Type B pancreatic cell (in vitro differentiated cells): ENCODE measurements at regions not wholly inside any gene's neighbourhood (a gene's known extent, or its start where the extent isn't known, plus 50 kb on each side); places are given as distances from the start of the nearest gene placed in this dataset.
A peak's percentile ranks its signal among the peaks of the same experiment; 100 is the strongest.

Experiments
- DNase-seq: peaks from one replicate; pipeline ENCODE4 v3.0.0; 2021; ENCODE audit warnings: mixed read lengths; ENCODE audit not compliant: unreplicated experiment; ENCODE audit errors: extremely low spot score
- H3K27ac Mint-ChIP-seq: 2 replicates; pipeline ENCODE4 v1.8.0; 2021; ENCODE audit warnings: mild to moderate bottlenecking, mixed read lengths
- H3K27me3 Mint-ChIP-seq: 2 replicates; pipeline ENCODE4 v1.8.0; 2021; ENCODE audit warnings: mixed read lengths
- H3K36me3 Mint-ChIP-seq: 2 replicates; pipeline ENCODE4 v1.8.0; 2021; ENCODE audit warnings: mixed read lengths
- H3K4me1 Mint-ChIP-seq: one replicate; pipeline ENCODE4 v1.8.0; 2021; ENCODE audit warnings: mixed read lengths; ENCODE audit not compliant: unreplicated experiment
- H3K4me3 Mint-ChIP-seq: 2 replicates; pipeline ENCODE4 v1.8.0; 2021; ENCODE audit warnings: mild to moderate bottlenecking, mixed read lengths
- H3K9me3 Mint-ChIP-seq: 2 replicates; pipeline ENCODE4 v1.8.0; 2021; ENCODE audit warnings: mixed read lengths
- CTCF ChIP-seq: fragments of 200-600 bp; sonication (generic); conservative IDR thresholded peaks from 2 replicates; pipeline ENCODE4 v1.5.0; 2021; ENCODE audit warnings: antibody characterized with exemption, mild to moderate bottlenecking

DNA sequence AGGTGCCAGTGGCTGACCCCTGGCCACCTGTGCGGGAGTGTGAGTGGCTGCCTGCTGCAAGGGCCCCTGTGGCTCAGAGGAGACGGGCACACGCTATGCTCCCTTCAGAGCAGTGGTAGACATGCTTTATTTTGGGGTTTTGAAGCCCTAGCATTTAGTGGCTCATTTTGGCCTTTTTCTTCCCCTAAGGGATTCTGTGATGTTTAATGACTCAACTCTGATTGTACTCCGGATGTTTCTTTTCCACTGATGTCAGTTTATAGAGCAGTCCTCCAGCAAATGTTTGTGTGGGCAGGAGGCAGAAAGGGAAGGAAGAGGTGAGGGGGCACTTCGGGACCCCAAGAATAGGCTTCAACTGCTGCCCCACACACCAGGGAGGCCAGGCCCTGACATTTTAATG lies 288.9 kb upstream of the C2CD4B start:
- no peak for TF ChIP-seq CTCF
- H3K27ac Mint-ChIP-seq, result no peak overlapping the region
- H3K9me3 Mint-ChIP-seq, result no peaks in the 10 kb centered on the region
- DNase-seq, result no peak
- peaks cover 3% of the 10 kb centered on the region for H3K27me3 Mint-ChIP-seq
- peaks cover 3% of the 10 kb centered on the region for H3K36me3 Mint-ChIP-seq
- no peak overlapping the region for H3K4me3 Mint-ChIP-seq
- H3K4me1 Mint-ChIP-seq, result peaks cover 51% of the 10 kb centered on the region

DNA sequence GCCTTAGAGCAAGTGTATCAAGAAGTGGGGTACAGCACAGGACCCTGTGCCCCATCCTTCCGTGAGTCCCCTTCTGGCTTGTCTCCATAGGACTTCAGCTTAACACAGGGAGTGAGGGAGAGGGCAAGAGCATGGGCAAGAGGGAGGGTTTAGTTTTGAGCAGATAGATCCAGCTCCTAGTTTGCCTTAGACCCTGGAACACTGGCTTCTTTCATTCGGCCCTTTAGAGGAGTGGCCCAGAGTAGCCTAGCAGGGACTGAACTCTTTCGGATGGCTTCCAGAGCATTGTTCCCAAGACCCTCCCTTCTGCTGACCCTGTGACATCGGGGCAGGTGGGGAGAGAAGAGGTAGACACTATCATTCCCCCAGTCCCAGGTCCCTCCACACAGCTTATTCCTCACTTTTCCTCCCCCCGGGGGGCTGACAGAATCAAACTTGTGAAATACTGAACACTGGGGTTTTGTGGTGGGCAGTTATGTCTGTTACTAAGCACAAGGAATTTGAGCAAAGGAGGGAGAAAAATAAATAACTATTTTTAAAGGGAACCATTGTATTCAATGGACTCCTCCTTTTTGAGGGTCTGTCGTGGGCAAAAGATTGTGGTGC lies 289.6 kb upstream of the C2CD4B start:
- H3K4me1 Mint-ChIP-seq, result peaks cover 54% of the 10 kb centered on the region
- peaks cover 3% of the 10 kb centered on the region for H3K36me3 Mint-ChIP-seq
- no peak for TF ChIP-seq CTCF
- H3K4me3 Mint-ChIP-seq, result no peak overlapping the region
- no peak for DNase-seq
- peaks cover 3% of the 10 kb centered on the region for H3K27me3 Mint-ChIP-seq
- no peaks in the 10 kb centered on the region for H3K9me3 Mint-ChIP-seq
- peak overlapping the region; percentile 38 for H3K27ac Mint-ChIP-seq

DNA sequence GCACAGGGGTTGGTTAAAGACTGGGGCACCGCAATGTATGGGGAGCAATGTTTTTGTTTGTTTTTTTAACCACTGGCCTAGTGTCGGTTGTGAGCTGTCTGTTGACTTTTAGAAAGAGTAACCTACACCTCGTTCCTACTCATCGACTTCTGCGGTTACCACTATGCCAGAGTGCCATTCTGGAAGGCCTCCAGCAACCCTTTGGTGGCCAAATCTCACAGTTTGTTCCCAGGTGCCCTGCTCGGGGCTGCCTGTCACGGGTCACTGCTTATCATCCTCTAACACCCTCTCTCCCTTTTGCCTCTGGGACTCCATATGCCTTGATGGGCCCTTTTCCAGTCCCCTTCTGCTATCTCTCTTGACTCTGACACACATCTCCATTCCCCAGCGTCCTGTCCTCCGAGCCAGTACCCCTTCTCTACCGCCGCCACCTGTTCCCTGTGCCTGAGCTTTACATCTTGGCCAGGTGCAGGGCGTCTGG lies 290.4 kb upstream of the C2CD4B start:
- Mint-ChIP-seq H3K27ac (peak overlapping the region; percentile 55), H3K27me3 (peaks cover 3% of the 10 kb centered on the region), H3K4me1 (peaks cover 57% of the 10 kb centered on the region)

DNA sequence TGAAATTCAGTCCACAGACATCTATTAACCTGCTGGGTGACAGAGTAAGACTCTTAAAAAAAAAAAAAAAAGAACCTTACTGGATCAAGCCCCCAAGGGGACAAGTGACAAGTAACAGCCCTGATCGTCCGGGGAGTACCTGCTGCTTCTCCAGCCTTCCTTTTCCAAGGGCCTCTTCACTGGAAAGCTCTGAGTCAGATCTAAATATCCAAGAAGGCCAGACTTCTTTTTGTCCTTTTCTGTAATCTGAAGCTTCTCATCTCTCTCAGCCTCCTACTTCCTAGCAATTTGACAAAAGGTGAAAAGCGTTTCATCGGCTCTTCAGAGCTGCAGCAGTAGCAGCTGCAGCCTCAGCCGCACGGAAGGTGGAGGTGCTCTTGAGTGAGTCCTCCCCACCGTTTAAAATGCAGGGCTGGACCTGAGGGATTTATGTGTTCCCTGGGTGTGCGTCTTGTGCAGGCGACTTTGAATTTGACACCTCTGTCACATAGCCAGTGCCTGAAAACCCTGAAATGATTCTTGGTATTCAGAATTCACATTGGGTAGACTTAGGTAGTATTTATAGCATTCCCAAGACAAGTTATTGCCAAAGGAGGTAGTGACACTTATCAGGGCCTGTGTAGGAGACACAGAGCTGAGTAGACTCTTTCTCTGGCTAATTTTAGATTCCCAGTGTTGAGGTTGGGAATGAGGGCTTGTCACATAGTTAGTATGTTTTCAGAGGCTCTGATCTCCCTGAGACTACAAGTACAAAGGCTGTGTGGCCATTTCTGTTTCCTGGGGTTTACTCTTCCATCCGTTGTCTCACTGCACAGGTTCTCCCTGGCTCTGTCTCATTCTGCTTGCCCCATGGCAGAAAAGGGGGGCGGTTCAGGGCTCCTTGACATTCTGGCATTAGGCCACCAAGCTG lies 291.2 kb upstream of the C2CD4B start:
- H3K4me1 Mint-ChIP-seq, result peaks cover 58% of the 10 kb centered on the region
- no peaks in the 10 kb centered on the region for H3K9me3 Mint-ChIP-seq
- H3K36me3 Mint-ChIP-seq, result peaks cover 3% of the 10 kb centered on the region
- peaks cover 3% of the 10 kb centered on the region for H3K27me3 Mint-ChIP-seq
- TF ChIP-seq CTCF, result no peak
- H3K4me3 Mint-ChIP-seq, result peak overlapping the region; percentile 39
- peak overlapping the region; percentile 55 for H3K27ac Mint-ChIP-seq
- DNase-seq, result no peak

More for the DNA sequence above, 290.4 kb upstream of the C2CD4B start:
- no peak for TF ChIP-seq CTCF
- H3K9me3 Mint-ChIP-seq, result no peaks in the 10 kb centered on the region
- DNase-seq, result no peak
- H3K36me3 Mint-ChIP-seq, result peaks cover 3% of the 10 kb centered on the region
- no peak overlapping the region for H3K4me3 Mint-ChIP-seq

GRCh38 chr15:62457100-62457499 lies 292.0 kb upstream of the C2CD4B start:
- Mint-ChIP-seq H3K27me3 (peaks cover 3% of the 10 kb centered on the region), H3K27ac (peak overlapping the region; percentile 60), H3K9me3 (no peaks in the 10 kb centered on the region), H3K36me3 (peaks cover 6% of the 10 kb centered on the region), H3K4me3 (no peak overlapping the region), H3K4me1 (peaks cover 56% of the 10 kb centered on the region)
- no peak for DNase-seq
- TF ChIP-seq CTCF, result no peak
